ENCODE measurements at regions not wholly inside any gene's neighbourhood (a gene's known extent, or its start where the extent isn't known, plus 50 kb on each side); places are given as distances from the start of the nearest gene placed in this dataset. TPM values are rescaled to one million over a fixed set of nuclear protein-coding genes. Genes with fewer than 3 reads are reported as not detected.
A peak's percentile ranks its signal among the peaks of the same experiment; 100 is the strongest.

GRCh38 chr6:79302341-79302740 is 67.9 kb upstream of the HMGN3 start:
- Histone ChIP-seq H3K27me3 (ENCODE audit: insufficient read depth, low read length) (no peaks in the 10 kb centered on the region), H2AFZ (ENCODE audit: low read length) (no peak overlapping the region), H3K79me2 (ENCODE audit: insufficient read depth, low read length) (no peaks in the 10 kb centered on the region), H3K36me3 (ENCODE audit: insufficient read depth, low read length) (no peaks in the 10 kb centered on the region), H3K4me1 (ENCODE audit: insufficient read depth, low read length) (no peaks in the 10 kb centered on the region), H3K9me3 (ENCODE audit: low read depth, low read length) (no peaks in the 10 kb centered on the region), H3K4me3 (ENCODE audit: insufficient read depth, low read length) (no peak overlapping the region), H3K27ac (ENCODE audit: low read depth, low read length) (no peak overlapping the region), H3K4me2 (ENCODE audit: insufficient read depth, low read length) (no peak overlapping the region), H4K20me1 (ENCODE audit: insufficient read depth, low read length) (no peaks in the 10 kb centered on the region)
- DNase-seq (ENCODE audit: insufficient read length, low spot score, missing footprints): peak; percentile 31
- TF ChIP-seq CTCF (IDR thresholded peaks at IDR 0.05; ENCODE audit: extremely low read depth, low read depth, low read length): no peak

- Histone ChIP-seq H3K4me2 (ENCODE audit: insufficient read depth, low read length) (no peak overlapping the region), H3K4me3 (ENCODE audit: insufficient read depth, low read length) (no peak overlapping the region), H4K20me1 (ENCODE audit: insufficient read depth, low read length) (no peaks in the 10 kb centered on the region), H3K36me3 (ENCODE audit: insufficient read depth, low read length) (no peaks in the 10 kb centered on the region), H2AFZ (ENCODE audit: low read length) (no peak overlapping the region), H3K27me3 (ENCODE audit: insufficient read depth, low read length) (no peaks in the 10 kb centered on the region), H3K27ac (ENCODE audit: low read depth, low read length) (no peak overlapping the region), H3K9me3 (ENCODE audit: low read depth, low read length) (no peaks in the 10 kb centered on the region), H3K4me1 (ENCODE audit: insufficient read depth, low read length) (no peaks in the 10 kb centered on the region), H3K79me2 (ENCODE audit: insufficient read depth, low read length) (no peaks in the 10 kb centered on the region)
- TF ChIP-seq CTCF (IDR thresholded peaks at IDR 0.05; ENCODE audit: extremely low read depth, low read depth, low read length): no peak
- no peak for DNase-seq (ENCODE audit: insufficient read length, low spot score, missing footprints)
These were observed 66.8 kb upstream of the HMGN3 start for GRCh38 chr6:79301290-79301689.

GRCh38 chr6:79296211-79296610 is 61.7 kb upstream of the HMGN3 start:
- no peaks in the 10 kb centered on the region for H3K4me1 ChIP-seq (ENCODE audit: insufficient read depth, low read length)
- H3K27me3 ChIP-seq (ENCODE audit: insufficient read depth, low read length): no peaks in the 10 kb centered on the region
- no peak overlapping the region for H2AFZ ChIP-seq (ENCODE audit: low read length)
- no peaks in the 10 kb centered on the region for H3K79me2 ChIP-seq (ENCODE audit: insufficient read depth, low read length)
- H4K20me1 ChIP-seq (ENCODE audit: insufficient read depth, low read length): no peaks in the 10 kb centered on the region
- H3K9me3 ChIP-seq (ENCODE audit: low read depth, low read length): no peaks in the 10 kb centered on the region
- H3K27ac ChIP-seq (ENCODE audit: low read depth, low read length): no peak overlapping the region
- H3K4me2 ChIP-seq (ENCODE audit: insufficient read depth, low read length): no peak overlapping the region
- H3K36me3 ChIP-seq (ENCODE audit: insufficient read depth, low read length): no peaks in the 10 kb centered on the region
- TF ChIP-seq CTCF (IDR thresholded peaks at IDR 0.05; ENCODE audit: extremely low read depth, low read depth, low read length): no peak
- no peak overlapping the region for H3K4me3 ChIP-seq (ENCODE audit: insufficient read depth, low read length)
- no peak for DNase-seq (ENCODE audit: insufficient read length, low spot score, missing footprints)

Small RNAs in the stretch of these regions (small RNA-seq; reads per million reads assigned to genes)
- gene AL078601.1 (not detected), gene RF00019 (not detected)

Data from osteoblast (primary cell).